H1 (cell line): ENCODE measurements at regions not wholly inside any gene's neighbourhood (a gene's known extent, or its start where the extent isn't known, plus 50 kb on each side); places are given as distances from the start of the nearest gene placed in this dataset.

Experiments used
- CTCF ChIA-PET: fragments of 300-600 bp; sonication (Branson Sonifier 250); formaldehyde crosslinking; loops from one replicate; lab custom pipeline; 2021; ENCODE audit not compliant: partially characterized antibody; lab: Charles Lee
- POLR2A ChIA-PET: fragments of 300-600 bp; sonication (Branson Sonifier 250); formaldehyde crosslinking; loops from one replicate; lab custom pipeline; 2021; ENCODE audit warnings: inconsistent platforms; ENCODE audit not compliant: partially characterized antibody; lab: Charles Lee
- DNase-seq, 2 experiments: peaks; one replicate each; pipeline versions ENCODE4 v3.0.0 to v3.0.0-alpha.2; 2010 to 2022; ENCODE audit warnings: low spot score in 2 of 2, low read depth in 1 of 2, mixed read lengths in 1 of 2
- FAIRE-seq: peaks from 2 replicates; lab custom pipeline; 2011; peaks lifted over from hg19 to GRCh38; lab: Jason Lieb, UNC
- H2AFZ ChIP-seq: 2 replicates; pipeline ENCODE4 v1.8.1; 2012; ENCODE audit warnings: low read length, inconsistent platforms
- H2AK5ac ChIP-seq: 2 replicates; pipeline ENCODE4 v1.6.1; 2013; ENCODE audit warnings: low read depth, low read length
- H2BK120ac ChIP-seq: replicated peaks from 2 replicates; pipeline ENCODE3; 2013; ENCODE audit warnings: low read depth, low read length, inconsistent platforms
- H2BK12ac ChIP-seq: 2 replicates; pipeline ENCODE4 v1.6.1; 2013; ENCODE audit warnings: low read depth, low read length
- H2BK15ac ChIP-seq: 2 replicates; pipeline ENCODE4 v1.6.1; 2013; ENCODE audit warnings: low read length
- H2BK20ac ChIP-seq: 2 replicates; pipeline ENCODE4 v1.6.1; 2013; ENCODE audit warnings: low read length
- H2BK5ac ChIP-seq: 2 replicates; pipeline ENCODE4 v1.6.1; 2013; ENCODE audit warnings: low read depth, low read length
- H3K14ac ChIP-seq: 2 replicates; pipeline ENCODE4 v1.6.1; 2013; ENCODE audit warnings: inconsistent platforms; ENCODE audit not compliant: insufficient read length
- H3K18ac ChIP-seq: 2 replicates; pipeline ENCODE4 v1.6.1; 2013; ENCODE audit warnings: low read length; ENCODE audit errors: extremely low read depth
- H3K23ac ChIP-seq: 2 replicates; pipeline ENCODE4 v1.6.1; 2013; ENCODE audit warnings: inconsistent platforms; ENCODE audit not compliant: insufficient read length
- H3K23me2 ChIP-seq: 2 replicates; pipeline ENCODE4 v1.6.1; 2013; ENCODE audit warnings: low read depth, low read length
- H3K27ac ChIP-seq: 2 replicates; pipeline ENCODE4 v1.6.1; 2011; ENCODE audit warnings: low read depth, low read length, inconsistent platforms
- H3K27me3 ChIP-seq, 4 experiments: replicated peaks in 1 of 4; 1 replicate in 1 of 4; 2 replicates in 3 of 4; pipeline versions ENCODE4 v1.6.1 to v1.8.1; 2011 to 2013; ENCODE audit warnings: low read length in 3 of 4, mild to moderate bottlenecking in 3 of 4, inconsistent platforms in 2 of 4, mixed read lengths in 2 of 4, moderate library complexity in 1 of 4; ENCODE audit not compliant: control insufficient read depth in 3 of 4, insufficient read depth in 3 of 4; ENCODE audit errors: extremely low read depth in 1 of 4
- H3K36me3 ChIP-seq, 4 experiments: 2 replicates each; pipeline versions ENCODE4 v1.6.1 to v1.8.1; 2011 to 2013; ENCODE audit warnings: mild to moderate bottlenecking in 4 of 4, low read length in 3 of 4, moderate library complexity in 2 of 4, control low read depth in 1 of 4, inconsistent platforms in 1 of 4; ENCODE audit not compliant: insufficient read depth in 4 of 4, control insufficient read depth in 2 of 4
- H3K4ac ChIP-seq: replicated peaks from 2 replicates; pipeline ENCODE3; 2013; ENCODE audit warnings: low read length, low read depth, mixed read lengths, inconsistent platforms; ENCODE audit not compliant: insufficient read length
- H3K4me1 ChIP-seq, 4 experiments: replicated peaks in 1 of 4; 1 replicate in 1 of 4; 2 replicates in 3 of 4; pipeline versions ENCODE4 v1.6.1 to v1.8.1; 2011 to 2013; ENCODE audit warnings: low read length in 3 of 4, inconsistent platforms in 2 of 4, mixed read lengths in 1 of 4; ENCODE audit not compliant: insufficient read depth in 4 of 4, control insufficient read depth in 3 of 4
- H3K4me2 ChIP-seq, 2 experiments: 2 replicates each; pipeline versions ENCODE4 v1.6.1 to v1.8.1; 2011 to 2013; ENCODE audit warnings: low read depth in 2 of 2, low read length in 2 of 2, control low read depth in 1 of 2, inconsistent platforms in 1 of 2, mild to moderate bottlenecking in 1 of 2; ENCODE audit not compliant: insufficient read depth in 1 of 2
- H3K4me3 ChIP-seq, 4 experiments: fragments of 200-600, 300-600 bp in 1 of 4; sonication (generic), shearing (Covaris generic), sonication (Bioruptor Twin) in 1 of 4; 2 replicates each; pipeline versions ENCODE4 v1.5.1 to v1.8.1; 2011 to 2016; ENCODE audit warnings: low read length in 4 of 4, low read depth in 3 of 4, control low read depth in 2 of 4, inconsistent platforms in 2 of 4, mild to moderate bottlenecking in 2 of 4, mixed read lengths in 1 of 4, moderate library complexity in 1 of 4; ENCODE audit not compliant: insufficient read depth in 2 of 4; ENCODE audit errors: extremely low read depth in 1 of 4
- H3K56ac ChIP-seq: replicated peaks from 2 replicates; pipeline ENCODE3; 2013; ENCODE audit warnings: low read depth, mild to moderate bottlenecking, mixed read lengths, low read length, inconsistent platforms; ENCODE audit not compliant: insufficient read length
- H3K79me1 ChIP-seq: 2 replicates; pipeline ENCODE4 v1.6.1; 2013; ENCODE audit warnings: low read depth, low read length, control low read depth
- H3K79me2 ChIP-seq, 2 experiments: 2 replicates each; pipeline versions ENCODE4 v1.6.1 to v1.8.1; 2012 to 2013; ENCODE audit warnings: low read length in 2 of 2, mild to moderate bottlenecking in 2 of 2, inconsistent platforms in 1 of 2; ENCODE audit not compliant: insufficient read depth in 2 of 2, control insufficient read depth in 1 of 2
- H3K9ac ChIP-seq, 4 experiments: replicated peaks in 1 of 4; 1 replicate in 1 of 4; 2 replicates in 3 of 4; pipeline versions ENCODE4 v1.6.1 to v1.8.1; 2011 to 2013; ENCODE audit warnings: low read depth in 3 of 4, low read length in 3 of 4, control low read depth in 2 of 4, mild to moderate bottlenecking in 2 of 4, moderate library complexity in 2 of 4, inconsistent platforms in 1 of 4; ENCODE audit errors: extremely low read depth in 1 of 4
- H3K9me3 ChIP-seq, 2 experiments: 2 replicates each; pipeline versions ENCODE4 v1.6.1 to v1.8.1; 2012 to 2013; ENCODE audit warnings: mild to moderate bottlenecking in 2 of 2, moderate library complexity in 2 of 2, control low read depth in 1 of 2, inconsistent platforms in 1 of 2, low read depth in 1 of 2, low read length in 1 of 2, mixed read lengths in 1 of 2; ENCODE audit not compliant: insufficient read depth in 2 of 2
- H4K20me1 ChIP-seq, 2 experiments: replicated peaks in 1 of 2; 2 replicates each; pipeline versions ENCODE3 to v1.8.1; 2011 to 2013; ENCODE audit warnings: inconsistent platforms in 2 of 2, low read length in 2 of 2, mild to moderate bottlenecking in 1 of 2; ENCODE audit not compliant: insufficient read depth in 2 of 2, control insufficient read depth in 1 of 2
- H4K5ac ChIP-seq: 2 replicates; pipeline ENCODE4 v1.6.1; 2013; ENCODE audit warnings: low read length, low read depth, mixed read lengths, inconsistent platforms; ENCODE audit not compliant: insufficient read length
- H4K8ac ChIP-seq: 2 replicates; pipeline ENCODE4 v1.8.0; 2013; ENCODE audit warnings: mild to moderate bottlenecking, moderate library complexity, low read length, inconsistent platforms; ENCODE audit not compliant: insufficient read depth; ENCODE audit errors: extremely low read depth
- H4K91ac ChIP-seq: replicated peaks from 2 replicates; pipeline ENCODE3; 2013; ENCODE audit warnings: low read length, mixed read lengths, inconsistent platforms; ENCODE audit not compliant: insufficient read length
- BCL11A ChIP-seq, 2 experiments: IDR thresholded peaks; one replicate each; pipeline ENCODE4 v1.6.1; 2011; ENCODE audit warnings: low read depth in 2 of 2, low read length in 2 of 2, mild to moderate bottlenecking in 2 of 2
- CEBPB ChIP-seq: IDR thresholded peaks from 2 replicates; pipeline ENCODE4 v1.6.1; 2012; ENCODE audit warnings: low read depth, low read length
- CTBP2 ChIP-seq: IDR thresholded peaks from 2 replicates; pipeline ENCODE4 v1.7.0; 2011; ENCODE audit warnings: borderline replicate concordance, mild to moderate bottlenecking, moderate library complexity, mixed read lengths, low read length; ENCODE audit not compliant: insufficient read depth, insufficient read length
- EP300 ChIP-seq, 2 experiments: IDR thresholded peaks; 1 replicate in 1 of 2; 2 replicates in 1 of 2; pipeline ENCODE4 v1.6.1; 2011 to 2012; ENCODE audit warnings: low read depth in 2 of 2, low read length in 2 of 2, mild to moderate bottlenecking in 2 of 2, borderline replicate concordance in 1 of 2, inconsistent platforms in 1 of 2, moderate library complexity in 1 of 2
- JUN ChIP-seq: IDR thresholded peaks from 2 replicates; pipeline ENCODE4 v1.6.1; 2011; ENCODE audit warnings: low read depth, mild to moderate bottlenecking, improper control_type of control experiment, low read length
- NANOG ChIP-seq: IDR thresholded peaks from 2 replicates; pipeline ENCODE4 v1.6.1; 2011; ENCODE audit warnings: low read length, low read depth, mild to moderate bottlenecking, inconsistent platforms; ENCODE audit not compliant: insufficient read depth, poor library complexity, severe bottlenecking
- POLR2AphosphoS5 ChIP-seq: IDR thresholded peaks from 2 replicates; pipeline ENCODE4 v1.6.1; 2011; ENCODE audit warnings: low read depth, low read length
- RFX5 ChIP-seq: IDR thresholded peaks from 2 replicates; pipeline ENCODE4 v1.6.1; 2011; ENCODE audit warnings: low read depth, low read length, improper control_type of control experiment, borderline replicate concordance
- RNF2 ChIP-seq: fragments of 200-900, 300-1000 bp; sonication (generic); IDR thresholded peaks from 2 replicates; pipeline ENCODE4 v1.7.1; 2016; ENCODE audit warnings: borderline replicate concordance, low read depth, mild to moderate bottlenecking, antibody characterized with exemption, low read length; ENCODE audit not compliant: poor library complexity, severe bottlenecking; ENCODE audit errors: missing control alignments
- SIRT6 ChIP-seq: IDR thresholded peaks from one replicate; pipeline ENCODE4 v1.7.1; 2012; ENCODE audit warnings: low read length, inconsistent platforms
- TCF12 ChIP-seq: IDR thresholded peaks from 2 replicates; pipeline ENCODE4 v1.6.1; 2011; ENCODE audit warnings: low read depth, mild to moderate bottlenecking, low read length
- TEAD4 ChIP-seq: IDR thresholded peaks from 2 replicates; pipeline ENCODE4 v1.6.1; 2012; ENCODE audit warnings: low read depth, low read length, inconsistent platforms, mixed read lengths
- USF2 ChIP-seq: IDR thresholded peaks from 2 replicates; pipeline ENCODE4 v1.6.1; 2011; ENCODE audit warnings: low read length, improper control_type of control experiment
- WGBS, 2 experiments: shearing (Covaris generic) in 1 of 2; methylation state at CpG; one replicate each; pipeline versions ENCODE4 v1.1.6 to v1.1.7; 2013 to 2015; ENCODE audit warnings: low lambda C conversion rate in 2 of 2, mixed read lengths in 2 of 2, inconsistent platforms in 1 of 2, low coverage in 1 of 2, missing lambda C conversion rate in 1 of 2; ENCODE audit not compliant: insufficient replicate concordance in 2 of 2, insufficient coverage in 1 of 2, insufficient read length in 1 of 2; ENCODE audit errors: extremely low coverage in 1 of 2, missing lambda C conversion rate in 1 of 2; 5-methylcytosine and 5-hydroxymethylcytosine counted together

DNA sequence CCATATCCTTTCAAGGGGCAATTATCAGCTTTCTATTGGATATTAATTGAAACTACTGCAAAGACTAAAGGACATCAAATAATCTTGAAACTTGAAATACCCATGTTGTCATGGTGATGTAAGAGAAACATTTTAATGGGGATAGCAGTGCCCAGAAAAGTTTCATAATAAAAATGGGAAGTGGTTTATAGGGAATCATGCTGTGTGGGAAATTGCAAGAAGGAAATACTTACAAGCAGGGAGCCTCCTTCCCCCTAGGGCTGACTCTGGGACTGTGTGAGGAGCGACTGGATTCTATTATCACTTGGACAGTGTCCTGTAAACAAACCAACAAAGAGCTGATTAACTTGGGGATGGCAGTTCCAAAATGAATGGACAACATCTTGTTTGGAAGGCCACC, 1393.1 kb upstream of the GOT2 start:
- Histone ChIP-seq H4K8ac (no peak overlapping the region), H3K27ac (no peak overlapping the region), H2BK20ac (no peak overlapping the region), H3K4ac (no peak overlapping the region), H2BK5ac (no peak overlapping the region), H3K4me3 (no peak overlapping the region), H3K56ac (no peak overlapping the region), H3K4me2 (no peak overlapping the region), H2BK15ac (no peak overlapping the region), H3K79me2 (no peaks in the 10 kb centered on the region), H4K91ac (no peak overlapping the region), H3K23ac (no peak overlapping the region), H4K5ac (no peak overlapping the region), H3K36me3 (no peaks in the 10 kb centered on the region), H2AK5ac (no peak overlapping the region), H3K9ac (no peak overlapping the region), H3K14ac (no peak overlapping the region), H3K79me1 (no peaks in the 10 kb centered on the region), H2AFZ (no peak overlapping the region), H3K23me2 (no peaks in the 10 kb centered on the region), H3K27me3 (no peaks in the 10 kb centered on the region), H4K20me1 (no peaks in the 10 kb centered on the region), H3K4me1 (no peaks in the 10 kb centered on the region), H2BK120ac (no peak overlapping the region), H3K18ac (no peak overlapping the region), H2BK12ac (no peak overlapping the region), H3K9me3 (no peaks in the 10 kb centered on the region)
- DNase-seq (no peak), FAIRE-seq (no peak)
- ChIA-PET CTCF (no interaction called here), POLR2A (no interaction called here)
- 80% methylated on average over 1 of the region's 1 CpG; no CpG with 5 or more reads in 1 of the 2 experiments for WGBS, 2 experiments
- TF ChIP-seq CEBPB, result no peak
- TF ChIP-seq RFX5, result no peak
- no peak for TF ChIP-seq SIRT6
- no peak for TF ChIP-seq TCF12
- TF ChIP-seq EP300 (IDR thresholded peaks at IDR 0.05; ENCODE audit: borderline replicate concordance in 1 of 2, low read depth in 2 of 2, low read length in 2 of 2), result no peak
- no peak for TF ChIP-seq RNF2
- TF ChIP-seq TEAD4, result no peak
- no peak for TF ChIP-seq USF2
- TF ChIP-seq CTBP2, result no peak
- TF ChIP-seq BCL11A (IDR thresholded peaks at IDR 0.05; ENCODE audit: low read depth in 2 of 2, low read length in 2 of 2), result no peak
- TF ChIP-seq POLR2AphosphoS5, result no peak
- no peak for TF ChIP-seq JUN
- TF ChIP-seq NANOG, result no peak
